Activated naive CD4-positive, alpha-beta T cell treated with anti-CD3 and anti-CD28 coated beads for 36 hours (primary cell): ENCODE measurements at regions not wholly inside any gene's neighbourhood (a gene's known extent, or its start where the extent isn't known, plus 50 kb on each side); places are given as distances from the start of the nearest gene placed in this dataset.
"Not testable (repeated sequence)": the region's sequence is repeated elsewhere in the genome, so short reads cannot be mapped to it uniquely, and the experiment has no call there.

Experiments used
- CTCF ChIA-PET: fragments of 350-600 bp; sonication (Branson Sonifier 250); formaldehyde crosslinking; loops from one replicate; lab custom pipeline; 2021; ENCODE audit warnings: antibody characterized with exemption; lab: Charles Lee
- DNase-seq: peaks from one replicate; pipeline ENCODE4 v3.0.0-alpha.2; 2020
- H3K27ac Mint-ChIP-seq: one replicate; pipeline ENCODE4 v1.8.0; 2021; ENCODE audit warnings: mild to moderate bottlenecking, mixed read lengths
- H3K27me3 Mint-ChIP-seq: one replicate; pipeline ENCODE4 v1.8.0; 2021; ENCODE audit warnings: low read depth, mixed read lengths
- H3K36me3 Mint-ChIP-seq: one replicate; pipeline ENCODE4 v1.8.0; 2021; ENCODE audit warnings: low read depth, mixed read lengths
- H3K4me1 Mint-ChIP-seq: one replicate; pipeline ENCODE4 v1.8.0; 2021; ENCODE audit warnings: low read depth, mixed read lengths
- H3K4me3 Mint-ChIP-seq: one replicate; pipeline ENCODE4 v1.8.0; 2021; ENCODE audit warnings: mild to moderate bottlenecking, moderate library complexity, mixed read lengths
- H3K9me3 Mint-ChIP-seq: one replicate; pipeline ENCODE4 v1.8.0; 2021; ENCODE audit warnings: mixed read lengths
- intact Hi-C: fragments of 100-400 bp; cut with micrococcal nuclease; formaldehyde crosslinking; loops from one replicate; pipeline ENCODE4 v1.15.1; 2023

DNA sequence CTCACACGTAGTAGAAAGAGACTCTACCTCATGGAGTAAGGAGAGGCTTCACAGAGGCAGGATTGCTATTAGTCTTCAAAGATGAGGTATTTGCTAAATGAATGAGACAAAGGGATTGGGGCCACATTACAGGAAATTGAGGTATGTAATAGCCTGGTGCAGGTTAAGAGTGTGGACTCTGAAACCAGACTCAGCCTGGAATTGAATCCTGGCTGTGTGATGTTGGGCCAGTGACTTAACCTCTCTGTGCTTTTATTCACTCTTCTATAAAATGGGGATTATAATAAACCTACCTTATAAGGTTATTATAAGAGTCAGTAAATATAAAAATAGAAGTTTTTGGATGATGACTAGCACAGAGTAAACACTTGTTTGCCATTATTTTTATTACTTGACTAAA is 64.7 kb upstream of the ATRNL1 start:
- DNase-seq, result no peak
- Mint-ChIP-seq H3K36me3 (no peaks in the 10 kb centered on the region), H3K4me3 (no peak overlapping the region), H3K27me3 (peaks cover 2% of the 10 kb centered on the region), H3K4me1 (no peaks in the 10 kb centered on the region), H3K27ac (no peak overlapping the region), H3K9me3 (no peaks in the 10 kb centered on the region)
- intact Hi-C loops, result no loop called here
- CTCF ChIA-PET, result no interaction called here

DNA sequence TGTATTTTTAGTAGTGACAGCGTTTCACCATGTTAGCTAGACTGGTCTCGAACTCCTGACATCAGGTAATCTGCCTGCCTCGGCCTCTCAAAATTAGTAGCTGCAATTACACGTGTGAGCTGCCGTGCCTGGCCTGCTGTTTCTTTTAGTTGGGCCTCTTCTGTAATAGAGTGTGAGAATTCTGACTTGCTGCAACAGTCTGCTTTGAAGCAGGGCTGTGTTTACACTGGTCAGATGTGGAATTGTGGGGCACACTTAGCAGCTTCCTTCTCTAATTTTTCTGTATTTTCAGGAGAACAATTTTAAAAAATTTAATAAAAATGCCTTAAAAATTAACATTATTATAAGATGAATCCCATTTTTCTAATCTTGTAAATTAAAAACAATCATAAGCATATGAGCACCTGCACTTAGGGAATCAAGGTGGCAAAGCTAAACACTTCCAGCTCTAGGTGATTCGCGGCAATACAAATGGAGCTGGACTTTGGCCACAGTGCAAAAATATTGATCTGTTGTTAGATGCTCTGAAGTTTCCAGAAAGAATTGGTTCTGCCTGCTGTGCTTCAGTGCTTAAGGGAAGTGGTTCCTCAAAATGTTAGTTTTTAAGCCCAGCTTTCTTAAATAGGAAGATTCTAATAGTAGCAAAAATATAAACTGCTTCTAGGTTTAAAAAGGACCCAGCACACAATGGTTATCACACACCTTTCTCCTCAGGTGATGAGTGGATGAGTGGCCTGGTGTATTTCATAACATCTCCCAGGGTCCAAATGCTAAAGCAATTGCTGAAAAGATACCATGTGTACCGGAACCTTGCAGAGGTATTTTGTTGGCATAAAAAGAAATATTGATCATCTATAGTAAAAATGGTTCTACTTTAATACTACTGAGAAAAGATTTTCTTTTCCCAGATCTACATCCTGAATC is 63.5 kb upstream of the ATRNL1 start:
- CTCF ChIA-PET, result no interaction called here

DNA sequence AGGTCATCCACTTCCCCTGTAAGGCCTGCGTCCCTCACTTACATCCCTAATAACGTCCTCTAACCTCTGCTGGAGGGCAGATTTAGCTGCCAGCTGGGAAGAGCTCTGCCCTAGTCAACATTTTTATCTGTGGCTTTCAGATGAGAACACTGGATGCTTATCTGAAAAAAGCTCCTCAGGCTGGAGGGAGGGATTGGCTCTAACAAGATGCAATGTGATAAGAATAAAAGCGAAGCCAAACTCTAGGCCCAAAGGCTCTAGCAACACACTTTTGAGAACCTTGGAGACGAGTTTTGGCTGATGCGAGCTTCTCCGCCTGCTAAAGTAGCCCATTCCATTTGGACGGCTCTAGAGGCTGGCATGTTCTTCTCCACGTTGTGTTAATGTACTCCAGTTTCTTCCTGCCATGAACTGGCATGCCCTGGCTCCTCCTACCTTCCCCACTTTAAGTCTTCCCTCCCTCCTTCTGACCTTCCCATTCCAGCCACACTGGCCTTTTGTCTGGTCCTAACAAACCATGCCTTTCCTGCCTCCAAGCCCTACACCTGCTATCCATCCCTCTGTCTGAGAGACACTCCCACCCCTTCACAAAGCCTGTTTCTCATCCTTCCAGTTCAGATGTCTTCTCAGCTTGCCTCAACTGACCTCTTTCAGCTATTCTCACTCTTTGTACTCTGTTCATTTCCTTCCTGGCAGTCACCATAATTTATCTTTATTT is 62.5 kb upstream of the ATRNL1 start:
- H3K4me1 Mint-ChIP-seq, result no peaks in the 10 kb centered on the region
- H3K27me3 Mint-ChIP-seq, result peaks cover 2% of the 10 kb centered on the region
- CTCF ChIA-PET, result interaction anchor here (0.7 kb wide), 1 partner anchor 599 kb away, joined by 3 read pairs; no protein-coding TSS in a partner anchor
- H3K4me3 Mint-ChIP-seq, result no peak overlapping the region
- no peak overlapping the region for H3K27ac Mint-ChIP-seq
- no peaks in the 10 kb centered on the region for H3K9me3 Mint-ChIP-seq
- H3K36me3 Mint-ChIP-seq, result no peaks in the 10 kb centered on the region
- DNase-seq, result no peak
- intact Hi-C loops, result no loop called here

More for the DNA sequence above, 63.5 kb upstream of the ATRNL1 start:
- Mint-ChIP-seq H3K27me3 (peaks cover 2% of the 10 kb centered on the region), H3K27ac (no peak overlapping the region), H3K9me3 (no peaks in the 10 kb centered on the region), H3K4me1 (no peaks in the 10 kb centered on the region), H3K36me3 (no peaks in the 10 kb centered on the region), H3K4me3 (no peak overlapping the region)
- intact Hi-C loops, result no loop called here
- no peak for DNase-seq

DNA sequence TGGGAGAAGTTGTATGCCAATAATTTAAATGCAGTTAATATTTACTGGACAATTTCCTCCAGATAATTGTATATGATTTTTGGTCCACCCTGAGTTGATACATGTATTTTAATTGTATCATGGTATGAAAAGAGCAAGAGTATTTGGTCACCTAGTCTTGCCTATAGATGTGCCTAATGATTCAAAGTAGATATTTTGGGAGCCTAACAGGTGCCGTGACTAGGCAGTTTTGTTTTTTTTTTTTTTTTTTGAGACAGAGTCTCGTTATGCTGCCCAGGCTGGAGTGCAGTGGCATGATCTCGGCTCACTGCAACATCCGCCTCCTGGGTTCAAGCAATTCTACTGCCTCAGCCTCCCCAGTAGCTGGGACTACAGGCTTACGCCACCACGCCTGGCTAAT is 59.3 kb upstream of the ATRNL1 start:
- peaks cover 5% of the 10 kb centered on the region for H3K27me3 Mint-ChIP-seq
- no peaks in the 10 kb centered on the region for H3K4me1 Mint-ChIP-seq
- intact Hi-C loops, result no loop called here
- DNase-seq, result no peak
- H3K27ac Mint-ChIP-seq, result no peak overlapping the region
- H3K9me3 Mint-ChIP-seq, result no peaks in the 10 kb centered on the region
- no peak overlapping the region for H3K4me3 Mint-ChIP-seq
- CTCF ChIA-PET, result interaction anchor here (2.0 kb wide), 1 partner anchor 156 kb away, joined by 4 read pairs; no protein-coding TSS in a partner anchor
- H3K36me3 Mint-ChIP-seq, result no peaks in the 10 kb centered on the region

DNA sequence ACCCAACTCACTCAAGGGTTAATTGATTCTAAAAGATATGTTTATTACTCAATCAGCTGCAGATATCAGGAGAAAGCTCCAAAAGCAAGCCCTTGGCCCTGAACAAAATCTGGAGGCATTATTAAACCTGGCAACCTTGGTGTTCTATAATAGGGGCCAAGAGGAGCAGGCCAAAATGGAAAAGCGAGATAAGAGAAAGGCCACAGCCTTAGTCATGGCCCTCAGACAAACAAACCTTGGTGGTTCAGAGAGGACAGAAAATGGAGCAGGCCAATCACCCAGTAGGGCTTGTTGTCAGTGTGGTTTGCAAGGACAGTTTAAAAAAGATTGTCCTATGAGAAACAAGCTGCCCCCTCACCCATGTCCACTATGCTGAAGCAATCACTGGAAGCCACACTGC is 53.4 kb upstream of the ATRNL1 start:
- H3K4me3 Mint-ChIP-seq, DNase-seq, H3K36me3 Mint-ChIP-seq, H3K9me3 Mint-ChIP-seq, H3K4me1 Mint-ChIP-seq, H3K27me3 Mint-ChIP-seq, H3K27ac Mint-ChIP-seq, intact Hi-C loops, CTCF ChIA-PET: not testable (repeated sequence)
